ENCODE measurements at regions not wholly inside any gene's neighbourhood (a gene's known extent, or its start where the extent isn't known, plus 50 kb on each side); places are given as distances from the start of the nearest gene placed in this dataset.
"Not testable (repeated sequence)": the region's sequence is repeated elsewhere in the genome, so short reads cannot be mapped to it uniquely, and the experiment has no call there.

GRCh38 chr19:31023038-31023437 is 326.2 kb downstream of the TSHZ3 start:
- DNase-seq = no peak

- DNase-seq = no peak
Observed at GRCh38 chr19:31018936-31019335, 330.3 kb downstream of the TSHZ3 start.

GRCh38 chr19:31015778-31016177 is 333.5 kb downstream of the TSHZ3 start:
- DNase-seq = no peak

- DNase-seq = no peak
Observed at GRCh38 chr19:31014668-31015067, 334.6 kb downstream of the TSHZ3 start.

- no peak for DNase-seq
Observed at GRCh38 chr19:31013384-31014020, 335.7 kb downstream of the TSHZ3 start.

- DNase-seq = peak; percentile 16
Observed at GRCh38 chr19:31002518-31003244, 346.6 kb downstream of the TSHZ3 start.

- no peak for DNase-seq
Observed at GRCh38 chr19:31001991-31002390, 347.2 kb downstream of the TSHZ3 start.

GRCh38 chr19:31000913-31001312 is 348.3 kb downstream of the TSHZ3 start:
- no peak for DNase-seq

GRCh38 chr19:30999726-31000125 is 349.5 kb downstream of the TSHZ3 start:
- no peak for DNase-seq

GRCh38 chr19:30997222-30997621 is 352.0 kb downstream of the TSHZ3 start:
- DNase-seq = no peak

- DNase-seq = no peak
Observed at GRCh38 chr19:30978639-30979038, 370.6 kb downstream of the TSHZ3 start.

- DNase-seq = no peak
Observed at GRCh38 chr19:30969591-30969990, 379.6 kb downstream of the TSHZ3 start.

- no peak for DNase-seq
Observed at GRCh38 chr19:30968841-30969399, 380.3 kb downstream of the TSHZ3 start.

- peak; percentile 20 for DNase-seq
Observed at GRCh38 chr19:30968210-30968609, 381.0 kb downstream of the TSHZ3 start.

- DNase-seq = no peak
Observed at GRCh38 chr19:30966486-30966885, 382.8 kb downstream of the TSHZ3 start.

- DNase-seq = no peak
Observed at GRCh38 chr19:30959011-30959410, 390.2 kb downstream of the TSHZ3 start.

- no peak for DNase-seq
Observed at GRCh38 chr19:30955112-30956104, 393.8 kb downstream of the TSHZ3 start.

- DNase-seq = not testable (repeated sequence)
Observed at GRCh38 chr19:30944276-30944932, 404.8 kb downstream of the TSHZ3 start.

GRCh38 chr19:30943101-30943843 is 406.0 kb downstream of the TSHZ3 start:
- DNase-seq = no peak

- DNase-seq = no peak
Observed at GRCh38 chr19:30942636-30943035, 406.6 kb downstream of the TSHZ3 start.

GRCh38 chr19:30941591-30941990 is 407.6 kb downstream of the TSHZ3 start:
- DNase-seq = no peak

- no peak for DNase-seq
Observed at GRCh38 chr19:30936276-30936675, 413.0 kb downstream of the TSHZ3 start.
